ENCODE measurements at regions not wholly inside any gene's neighbourhood (a gene's known extent, or its start where the extent isn't known, plus 50 kb on each side); places are given as distances from the start of the nearest gene placed in this dataset.

GRCh38 chr4:154009788-154010187, 220.9 kb upstream of the SFRP2 start:
- ATAC-seq (ENCODE audit: insufficient read depth, low read depth) (no peak), DNase-seq (no peak)
- H3K36me3 ChIP-seq (ENCODE audit: insufficient read depth, low read length), result no peaks in the 10 kb centered on the region
- H3K9ac ChIP-seq (ENCODE audit: low read depth, low read length), result no peak overlapping the region
- H2AFZ ChIP-seq (ENCODE audit: low read depth, low read length), result no peak overlapping the region
- H3K9me3 ChIP-seq (ENCODE audit: insufficient read depth, low read length, severe bottlenecking), result peaks cover 3% of the 10 kb centered on the region
- no peak overlapping the region for H3K27ac ChIP-seq (ENCODE audit: low read length)
- no peaks in the 10 kb centered on the region for H3K4me1 ChIP-seq (ENCODE audit: insufficient read depth, low read length)
- no peak for TF ChIP-seq EZH2 (IDR thresholded peaks at IDR 0.05; ENCODE audit: borderline replicate concordance, low read depth, low read length, severe bottlenecking)
- TF ChIP-seq CTCF (IDR thresholded peaks at IDR 0.05; ENCODE audit: borderline replicate concordance, extremely low read depth, low read length, poor library complexity, severe bottlenecking), result no peak
- no peaks in the 10 kb centered on the region for H3K79me2 ChIP-seq (ENCODE audit: insufficient read depth, low read length)
- no peak overlapping the region for H3K4me2 ChIP-seq (ENCODE audit: insufficient read depth, low read length)
- H4K20me1 ChIP-seq (ENCODE audit: insufficient read depth, low read length), result no peaks in the 10 kb centered on the region
- no peaks in the 10 kb centered on the region for H3K27me3 ChIP-seq (ENCODE audit: insufficient read depth, low read length, poor library complexity)
- H3K4me3 ChIP-seq (ENCODE audit: low read depth in 1 of 2, low read length in 2 of 2), result no peak overlapping the region

GRCh38 chr4:154009191-154009590, 220.3 kb upstream of the SFRP2 start:
- TF ChIP-seq CTCF (IDR thresholded peaks at IDR 0.05; ENCODE audit: borderline replicate concordance, extremely low read depth, low read length, poor library complexity, severe bottlenecking) (no peak), EZH2 (IDR thresholded peaks at IDR 0.05; ENCODE audit: borderline replicate concordance, low read depth, low read length, severe bottlenecking) (no peak)
- Histone ChIP-seq H3K79me2 (ENCODE audit: insufficient read depth, low read length) (no peaks in the 10 kb centered on the region), H3K9me3 (ENCODE audit: insufficient read depth, low read length, severe bottlenecking) (peaks cover 3% of the 10 kb centered on the region), H3K4me1 (ENCODE audit: insufficient read depth, low read length) (no peaks in the 10 kb centered on the region), H3K4me2 (ENCODE audit: insufficient read depth, low read length) (no peak overlapping the region), H3K27me3 (ENCODE audit: insufficient read depth, low read length, poor library complexity) (no peaks in the 10 kb centered on the region), H2AFZ (ENCODE audit: low read depth, low read length) (no peak overlapping the region), H3K4me3 (ENCODE audit: low read depth in 1 of 2, low read length in 2 of 2) (no peak overlapping the region), H3K27ac (ENCODE audit: low read length) (no peak overlapping the region), H3K36me3 (ENCODE audit: insufficient read depth, low read length) (no peaks in the 10 kb centered on the region), H3K9ac (ENCODE audit: low read depth, low read length) (no peak overlapping the region), H4K20me1 (ENCODE audit: insufficient read depth, low read length) (no peaks in the 10 kb centered on the region)
- DNase-seq (no peak), ATAC-seq (ENCODE audit: insufficient read depth, low read depth) (no peak)

GRCh38 chr4:154005171-154005520, 216.3 kb upstream of the SFRP2 start:
- Histone ChIP-seq H3K79me2 (ENCODE audit: insufficient read depth, low read length) (no peaks in the 10 kb centered on the region), H3K4me1 (ENCODE audit: insufficient read depth, low read length) (no peaks in the 10 kb centered on the region), H3K4me3 (ENCODE audit: low read depth in 1 of 2, low read length in 2 of 2) (no peak overlapping the region), H2AFZ (ENCODE audit: low read depth, low read length) (no peak overlapping the region), H3K9ac (ENCODE audit: low read depth, low read length) (no peak overlapping the region), H3K9me3 (ENCODE audit: insufficient read depth, low read length, severe bottlenecking) (no peaks in the 10 kb centered on the region), H3K4me2 (ENCODE audit: insufficient read depth, low read length) (no peak overlapping the region), H4K20me1 (ENCODE audit: insufficient read depth, low read length) (no peaks in the 10 kb centered on the region), H3K27me3 (ENCODE audit: insufficient read depth, low read length, poor library complexity) (no peaks in the 10 kb centered on the region), H3K36me3 (ENCODE audit: insufficient read depth, low read length) (no peaks in the 10 kb centered on the region), H3K27ac (ENCODE audit: low read length) (no peak overlapping the region)
- ATAC-seq (ENCODE audit: insufficient read depth, low read depth) (no peak), DNase-seq (no peak)
- TF ChIP-seq CTCF (IDR thresholded peaks at IDR 0.05; ENCODE audit: borderline replicate concordance, extremely low read depth, low read length, poor library complexity, severe bottlenecking), result no peak
- no peak for TF ChIP-seq EZH2 (IDR thresholded peaks at IDR 0.05; ENCODE audit: borderline replicate concordance, low read depth, low read length, severe bottlenecking)

Measured in DND-41 (cell line).